ENCODE measurements at regions not wholly inside any gene's neighbourhood (a gene's known extent, or its start where the extent isn't known, plus 50 kb on each side); places are given as distances from the start of the nearest gene placed in this dataset.

- TF ChIP-seq EP300 (IDR thresholded peaks at IDR 0.05) (no peak), POLR2AphosphoS5 (IDR thresholded peaks at IDR 0.05) (no peak), CTCF (IDR thresholded peaks at IDR 0.05) (no peak), POLR2A (IDR thresholded peaks at IDR 0.05) (no peak)
- no peaks in the 10 kb centered on the region for H3K27me3 ChIP-seq
- no peaks in the 10 kb centered on the region for H3K9me3 ChIP-seq
- H3K4me1 ChIP-seq = no peaks in the 10 kb centered on the region
- WGBS = 86% methylated on average over 4 of the region's 4 CpGs
- no peak for DNase-seq (ENCODE audit: low spot score in 2 of 2)
- H3K36me3 ChIP-seq = no peaks in the 10 kb centered on the region
- H3K27ac ChIP-seq = no peak overlapping the region
- H3K4me3 ChIP-seq = no peak overlapping the region
Observed at GRCh38 chr1:82903626-82904025, 1095.3 kb downstream of the TTLL7 start.

- no peak overlapping the region for H3K4me3 ChIP-seq
- no peak overlapping the region for H3K27ac ChIP-seq
- H3K4me1 ChIP-seq = no peaks in the 10 kb centered on the region
- WGBS = 85% methylated on average over 5 of the region's 5 CpGs
- TF ChIP-seq EP300 (IDR thresholded peaks at IDR 0.05) (no peak), POLR2A (IDR thresholded peaks at IDR 0.05) (no peak), POLR2AphosphoS5 (IDR thresholded peaks at IDR 0.05) (no peak), CTCF (IDR thresholded peaks at IDR 0.05) (no peak)
- no peaks in the 10 kb centered on the region for H3K9me3 ChIP-seq
- H3K27me3 ChIP-seq = no peaks in the 10 kb centered on the region
- no peak for DNase-seq (ENCODE audit: low spot score in 2 of 2)
- no peaks in the 10 kb centered on the region for H3K36me3 ChIP-seq
Observed at GRCh38 chr1:82901561-82901960, 1097.4 kb downstream of the TTLL7 start.

- TF ChIP-seq POLR2A (IDR thresholded peaks at IDR 0.05) (no peak), POLR2AphosphoS5 (IDR thresholded peaks at IDR 0.05) (no peak), CTCF (IDR thresholded peaks at IDR 0.05) (no peak), EP300 (IDR thresholded peaks at IDR 0.05) (no peak)
- H3K4me1 ChIP-seq = no peaks in the 10 kb centered on the region
- 57% methylated on average over 1 of the region's 1 CpG for WGBS
- H3K36me3 ChIP-seq = no peaks in the 10 kb centered on the region
- H3K27me3 ChIP-seq = no peaks in the 10 kb centered on the region
- no peak overlapping the region for H3K4me3 ChIP-seq
- no peak for DNase-seq (ENCODE audit: low spot score in 2 of 2)
- H3K9me3 ChIP-seq = no peaks in the 10 kb centered on the region
- no peak overlapping the region for H3K27ac ChIP-seq
Observed at GRCh38 chr1:82901118-82901517, 1097.8 kb downstream of the TTLL7 start.

GRCh38 chr1:82899017-82899416 is 1098.3 kb downstream of the ADGRL2 start:
- H3K4me3 ChIP-seq = no peak overlapping the region
- TF ChIP-seq POLR2AphosphoS5 (IDR thresholded peaks at IDR 0.05) = no peak
- no peak for TF ChIP-seq CTCF (IDR thresholded peaks at IDR 0.05)
- TF ChIP-seq POLR2A (IDR thresholded peaks at IDR 0.05) = no peak
- no peak for TF ChIP-seq EP300 (IDR thresholded peaks at IDR 0.05)
- H3K27me3 ChIP-seq = no peaks in the 10 kb centered on the region
- H3K4me1 ChIP-seq = no peaks in the 10 kb centered on the region
- no peaks in the 10 kb centered on the region for H3K36me3 ChIP-seq
- no peak overlapping the region for H3K27ac ChIP-seq
- H3K9me3 ChIP-seq = no peaks in the 10 kb centered on the region
- 88% methylated on average over 3 of the region's 3 CpGs for WGBS
- no peak for DNase-seq (ENCODE audit: low spot score in 2 of 2)

- no peaks in the 10 kb centered on the region for H3K9me3 ChIP-seq
- H3K4me3 ChIP-seq = no peak overlapping the region
- H3K27ac ChIP-seq = no peak overlapping the region
- no peaks in the 10 kb centered on the region for H3K36me3 ChIP-seq
- TF ChIP-seq POLR2AphosphoS5 (IDR thresholded peaks at IDR 0.05) (no peak), POLR2A (IDR thresholded peaks at IDR 0.05) (no peak), CTCF (IDR thresholded peaks at IDR 0.05) (no peak), EP300 (IDR thresholded peaks at IDR 0.05) (no peak)
- no peaks in the 10 kb centered on the region for H3K4me1 ChIP-seq
- WGBS = 70% methylated on average over 1 of the region's 1 CpG
- DNase-seq (ENCODE audit: low spot score in 2 of 2) = no peak
- no peaks in the 10 kb centered on the region for H3K27me3 ChIP-seq
Observed at GRCh38 chr1:82897549-82897948, 1096.8 kb downstream of the ADGRL2 start.

All from suprapubic skin (tissue), 4 donors.